ENCODE measurements at regions not wholly inside any gene's neighbourhood (a gene's known extent, or its start where the extent isn't known, plus 50 kb on each side); places are given as distances from the start of the nearest gene placed in this dataset.

- Histone ChIP-seq H4K8ac (ENCODE audit: extremely low read depth, insufficient read depth, low read length) (peak overlapping the region; percentile 57; the same call in 1 of the 2 replicates), H4K91ac (replicated peaks; ENCODE audit: insufficient read length, low read length) (no peak overlapping the region), H3K36me3 (ENCODE audit: control insufficient read depth in 2 of 4, insufficient read depth in 4 of 4, low read length in 3 of 4) (no peaks in the 10 kb centered on the region), H2BK120ac (replicated peaks; ENCODE audit: low read depth, low read length) (no peak overlapping the region), H3K56ac (replicated peaks; ENCODE audit: insufficient read length, low read depth, low read length) (no peak overlapping the region), H3K4me2 (ENCODE audit: insufficient read depth in 1 of 2, low read depth in 2 of 2, low read length in 2 of 2) (no peak overlapping the region), H2BK15ac (ENCODE audit: low read length) (no peak overlapping the region), H3K79me1 (ENCODE audit: low read depth, low read length) (peaks cover 3% of the 10 kb centered on the region; the same call in 1 of the 2 replicates), H3K23ac (ENCODE audit: insufficient read length) (no peak overlapping the region), H3K18ac (ENCODE audit: extremely low read depth, low read length) (no peak overlapping the region), H3K27me3 (replicated peaks in 1 of 4; ENCODE audit: control insufficient read depth in 3 of 4, extremely low read depth in 1 of 4, insufficient read depth in 3 of 4, low read length in 3 of 4) (no peaks in the 10 kb centered on the region), H2AK5ac (ENCODE audit: low read depth, low read length) (no peak overlapping the region), H3K9ac (replicated peaks in 1 of 4; ENCODE audit: extremely low read depth in 1 of 4, low read depth in 3 of 4, low read length in 3 of 4) (no peak overlapping the region), H3K9me3 (ENCODE audit: insufficient read depth in 2 of 2, low read depth in 1 of 2, low read length in 1 of 2) (peaks cover 7 to 9% of the 10 kb centered on the region in 2 experiments; a peak in 2 of 4 replicates), H3K4me1 (replicated peaks in 1 of 4; ENCODE audit: control insufficient read depth in 3 of 4, insufficient read depth in 4 of 4, low read length in 3 of 4) (no peaks in the 10 kb centered on the region; a peak in 2 of 7 replicates), H3K27ac (ENCODE audit: low read depth, low read length) (no peak overlapping the region), H2BK5ac (ENCODE audit: low read depth, low read length) (no peak overlapping the region), H3K4me3 (ENCODE audit: extremely low read depth in 1 of 4, insufficient read depth in 2 of 4, low read depth in 3 of 4, low read length in 4 of 4) (no peak overlapping the region), H2BK12ac (ENCODE audit: low read depth, low read length) (no peak overlapping the region), H4K5ac (ENCODE audit: insufficient read length, low read depth, low read length) (no peak overlapping the region), H2BK20ac (ENCODE audit: low read length) (no peak overlapping the region), H2AFZ (ENCODE audit: low read length) (no peak overlapping the region), H3K23me2 (ENCODE audit: low read depth, low read length) (no peaks in the 10 kb centered on the region), H3K79me2 (ENCODE audit: control insufficient read depth in 1 of 2, insufficient read depth in 2 of 2, low read length in 2 of 2) (no peaks in the 10 kb centered on the region), H3K4ac (replicated peaks; ENCODE audit: insufficient read length, low read depth, low read length) (no peak overlapping the region), H4K20me1 (replicated peaks in 1 of 2; ENCODE audit: control insufficient read depth in 1 of 2, insufficient read depth in 2 of 2, low read length in 2 of 2) (no peaks in the 10 kb centered on the region), H3K14ac (ENCODE audit: insufficient read length) (no peak overlapping the region)
- no peak for TF ChIP-seq TCF12 (IDR thresholded peaks at IDR 0.05; ENCODE audit: low read depth, low read length)
- TF ChIP-seq SP4 (IDR thresholded peaks at IDR 0.05; ENCODE audit: low read length) = no peak
- TF ChIP-seq CEBPB (IDR thresholded peaks at IDR 0.05; ENCODE audit: low read depth, low read length) = no peak
- TF ChIP-seq POLR2AphosphoS5 (IDR thresholded peaks at IDR 0.05; ENCODE audit: low read depth, low read length) = no peak
- no peak for TF ChIP-seq TAF7 (optimal IDR thresholded peaks at IDR 0.05; ENCODE audit: borderline replicate concordance, low read depth, low read length)
- no peak for TF ChIP-seq TEAD4 (IDR thresholded peaks at IDR 0.05; ENCODE audit: low read depth, low read length)
- no peak for TF ChIP-seq CBX8 (IDR thresholded peaks at IDR 0.05; ENCODE audit: borderline replicate concordance, low read depth, low read length)
- TF ChIP-seq MAFK (IDR thresholded peaks at IDR 0.05; ENCODE audit: low read depth, low read length) = no peak
- TF ChIP-seq HDAC6 (IDR thresholded peaks at IDR 0.05; ENCODE audit: low read depth, low read length) = no peak
- TF ChIP-seq TAF1 (IDR thresholded peaks at IDR 0.05; ENCODE audit: low read depth, low read length) = no peak
- TF ChIP-seq FOSL1 (IDR thresholded peaks at IDR 0.05; ENCODE audit: insufficient read depth, low read depth, low read length) = no peak
- no peak for TF ChIP-seq GABPA (IDR thresholded peaks at IDR 0.05; ENCODE audit: borderline replicate concordance, insufficient read depth, low read length)
- TF ChIP-seq CBX5 (IDR thresholded peaks at IDR 0.05; ENCODE audit: low read depth, low read length) = no peak
- no peak for TF ChIP-seq SAP30 (IDR thresholded peaks at IDR 0.05; ENCODE audit: insufficient read depth, insufficient replicate concordance, low read length)
- FAIRE-seq (no peak), DNase-seq (ENCODE audit: low read depth in 1 of 2, low spot score in 2 of 2) (peak in 1 of 2 experiments; percentile 29)
- ChIA-PET CTCF (ENCODE audit: partially characterized antibody) (interaction anchor here (0.7 to 1.8 kb wide), 2 partner anchors 15 to 19 kb away, joined by 3 to 4 read pairs; no protein-coding TSS in a partner anchor), POLR2A (ENCODE audit: partially characterized antibody) (no interaction called here)
- WGBS, 2 experiments (ENCODE audit: extremely low coverage in 1 of 2, insufficient coverage in 1 of 2, insufficient read length in 1 of 2, insufficient replicate concordance in 2 of 2, low coverage in 1 of 2, low lambda C conversion rate in 2 of 2, missing lambda C conversion rate in 1 of 2) = 91% methylated on average over 9 of the region's 9 CpGs; no CpG with 5 or more reads in 1 of the 2 experiments
Measured at GRCh38 chr13:111952032-111952431, 114.9 kb upstream of the SOX1 start.
